ENCODE measurements at regions not wholly inside any gene's neighbourhood (a gene's known extent, or its start where the extent isn't known, plus 50 kb on each side); places are given as distances from the start of the nearest gene placed in this dataset.

DNA sequence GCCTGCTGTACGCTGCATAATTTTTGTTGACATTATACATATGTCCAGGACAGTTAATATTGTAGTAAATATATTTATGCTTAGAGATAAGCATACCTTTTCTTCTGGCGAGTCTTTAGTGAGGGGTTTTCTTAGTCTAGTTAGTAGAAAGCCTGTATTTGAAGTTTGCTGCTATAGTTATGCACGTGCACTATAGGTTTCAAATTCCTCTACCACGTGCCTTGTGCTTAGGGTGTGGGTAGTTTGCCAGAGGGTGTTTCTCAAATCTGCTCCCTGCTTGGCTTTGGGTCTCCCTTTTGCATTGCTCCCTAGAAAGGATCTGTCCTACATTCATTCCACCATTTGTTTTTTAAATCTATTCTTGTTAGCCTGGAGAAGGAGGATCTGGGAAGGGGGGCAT lies 181.4 kb upstream of the UFL1 start:
- Histone ChIP-seq H3K36me3 (ENCODE audit: control insufficient read depth in 2 of 2, extremely low read depth in 1 of 2, insufficient read depth in 2 of 2, low read length in 2 of 2) (no peaks in the 10 kb centered on the region), H3K9ac (replicated peaks; ENCODE audit: extremely low read depth, insufficient read depth, low read length) (no peak overlapping the region), H3K4me1 (ENCODE audit: control insufficient read depth, extremely low read depth, insufficient read depth, low read length) (no peaks in the 10 kb centered on the region), H3K4me2 (ENCODE audit: insufficient read depth, low read length) (no peak overlapping the region), H3K4me3 (replicated peaks in 1 of 3; ENCODE audit: insufficient read depth in 1 of 3, low read depth in 1 of 3, low read length in 3 of 3) (no peak overlapping the region), H3K27ac (ENCODE audit: insufficient read depth, low read depth, low read length) (no peak overlapping the region), H3K79me2 (ENCODE audit: control insufficient read depth, insufficient read depth, low read length) (no peaks in the 10 kb centered on the region), H3K27me3 (ENCODE audit: control insufficient read depth in 2 of 2, insufficient read depth in 2 of 2, low read length in 2 of 2) (no peaks in the 10 kb centered on the region), H2AFZ (ENCODE audit: low read depth, low read length) (no peak overlapping the region), H3K9me1 (replicated peaks; ENCODE audit: control insufficient read depth, extremely low read depth, insufficient read depth, low read length) (no peaks in the 10 kb centered on the region), H3K9me3 (replicated peaks; ENCODE audit: control insufficient read depth, insufficient read depth, low read length) (no peaks in the 10 kb centered on the region), H4K20me1 (replicated peaks; ENCODE audit: control insufficient read depth, extremely low read depth, insufficient read depth, low read length) (no peaks in the 10 kb centered on the region)
- TF ChIP-seq, protein P1, sequence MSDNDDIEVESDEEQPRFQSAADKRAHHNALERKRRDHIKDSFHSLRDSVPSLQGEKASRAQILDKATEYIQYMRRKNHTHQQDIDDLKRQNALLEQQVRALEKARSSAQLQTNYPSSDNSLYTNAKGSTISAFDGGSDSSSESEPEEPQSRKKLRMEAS (IDR thresholded peaks at IDR 0.05; ENCODE audit: insufficient read depth, insufficient read length): no peak
- no peak for TF ChIP-seq MYC (IDR thresholded peaks at IDR 0.05; ENCODE audit: low read depth, low read length)
- no peak for TF ChIP-seq GATA2 (IDR thresholded peaks at IDR 0.05; ENCODE audit: insufficient read depth, insufficient read length, low read depth, low read length)
- no peak for TF ChIP-seq POLR2A (IDR thresholded peaks at IDR 0.05; ENCODE audit: low read depth, low read length)
- TF ChIP-seq FOS (IDR thresholded peaks at IDR 0.05; ENCODE audit: borderline replicate concordance, insufficient read depth, low read length): no peak
- TF ChIP-seq POLR2AphosphoS5 (IDR thresholded peaks at IDR 0.05; ENCODE audit: insufficient read depth, low read depth, low read length): no peak
- TF ChIP-seq JUN (IDR thresholded peaks at IDR 0.05; ENCODE audit: borderline replicate concordance, insufficient read depth, insufficient read length, low read depth): no peak
- dilution Hi-C loops (cut with MboI; ENCODE audit: extremely low pct_ligation_motif_present, low sequenced_read_pairs): no loop called here
- ChIA-PET CTCF (no interaction called here), POLR2A (no interaction called here)
- no TSS peak for BruUV-seq (replicated peaks)
- DNase-seq (ENCODE audit: low read depth, low spot score) (no peak), FAIRE-seq (no peak)
- intact Hi-C loops (cut with micrococcal nuclease): no loop called here

DNA sequence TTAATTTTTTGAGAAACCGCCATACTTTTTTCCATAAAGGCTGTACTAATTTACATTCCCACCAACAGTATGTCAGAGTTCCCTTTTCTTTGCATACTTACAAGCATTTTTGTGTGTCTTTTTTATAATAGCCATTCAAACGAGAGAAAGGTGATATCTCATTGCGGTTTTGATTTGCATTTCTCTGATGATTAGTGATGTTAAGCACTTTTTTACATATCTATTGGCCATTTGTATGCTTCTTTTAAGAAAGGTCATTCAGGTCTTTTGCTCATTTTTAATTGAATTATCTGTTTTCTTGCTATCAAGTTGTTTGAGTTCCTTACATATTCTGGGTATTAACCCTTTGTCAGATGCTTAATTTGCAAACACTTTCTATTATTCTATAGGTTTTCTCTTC lies 176.1 kb upstream of the UFL1 start:
- POLR2A ChIA-PET: no interaction called here

More for the DNA sequence above, 176.1 kb upstream of the UFL1 start:
- DNase-seq (ENCODE audit: low read depth, low spot score): no peak
- intact Hi-C loops (cut with micrococcal nuclease): no loop called here
- Histone ChIP-seq H3K9ac (replicated peaks; ENCODE audit: extremely low read depth, insufficient read depth, low read length) (no peak overlapping the region), H3K4me1 (ENCODE audit: control insufficient read depth, extremely low read depth, insufficient read depth, low read length) (no peaks in the 10 kb centered on the region), H3K27me3 (ENCODE audit: control insufficient read depth in 2 of 2, insufficient read depth in 2 of 2, low read length in 2 of 2) (no peaks in the 10 kb centered on the region), H4K20me1 (replicated peaks; ENCODE audit: control insufficient read depth, extremely low read depth, insufficient read depth, low read length) (no peaks in the 10 kb centered on the region), H3K9me3 (replicated peaks; ENCODE audit: control insufficient read depth, insufficient read depth, low read length) (peaks cover 2% of the 10 kb centered on the region), H2AFZ (ENCODE audit: low read depth, low read length) (no peak overlapping the region), H3K36me3 (ENCODE audit: control insufficient read depth in 2 of 2, extremely low read depth in 1 of 2, insufficient read depth in 2 of 2, low read length in 2 of 2) (no peaks in the 10 kb centered on the region), H3K27ac (ENCODE audit: insufficient read depth, low read depth, low read length) (no peak overlapping the region), H3K9me1 (replicated peaks; ENCODE audit: control insufficient read depth, extremely low read depth, insufficient read depth, low read length) (no peaks in the 10 kb centered on the region), H3K4me3 (replicated peaks in 1 of 3; ENCODE audit: insufficient read depth in 1 of 3, low read depth in 1 of 3, low read length in 3 of 3) (no peak overlapping the region), H3K4me2 (ENCODE audit: insufficient read depth, low read length) (no peak overlapping the region), H3K79me2 (ENCODE audit: control insufficient read depth, insufficient read depth, low read length) (no peaks in the 10 kb centered on the region)
- no peak for FAIRE-seq
- no peak for TF ChIP-seq POLR2AphosphoS5 (IDR thresholded peaks at IDR 0.05; ENCODE audit: insufficient read depth, low read depth, low read length)
- TF ChIP-seq GATA2 (IDR thresholded peaks at IDR 0.05; ENCODE audit: insufficient read depth, insufficient read length, low read depth, low read length): no peak
- TF ChIP-seq, protein P2, sequence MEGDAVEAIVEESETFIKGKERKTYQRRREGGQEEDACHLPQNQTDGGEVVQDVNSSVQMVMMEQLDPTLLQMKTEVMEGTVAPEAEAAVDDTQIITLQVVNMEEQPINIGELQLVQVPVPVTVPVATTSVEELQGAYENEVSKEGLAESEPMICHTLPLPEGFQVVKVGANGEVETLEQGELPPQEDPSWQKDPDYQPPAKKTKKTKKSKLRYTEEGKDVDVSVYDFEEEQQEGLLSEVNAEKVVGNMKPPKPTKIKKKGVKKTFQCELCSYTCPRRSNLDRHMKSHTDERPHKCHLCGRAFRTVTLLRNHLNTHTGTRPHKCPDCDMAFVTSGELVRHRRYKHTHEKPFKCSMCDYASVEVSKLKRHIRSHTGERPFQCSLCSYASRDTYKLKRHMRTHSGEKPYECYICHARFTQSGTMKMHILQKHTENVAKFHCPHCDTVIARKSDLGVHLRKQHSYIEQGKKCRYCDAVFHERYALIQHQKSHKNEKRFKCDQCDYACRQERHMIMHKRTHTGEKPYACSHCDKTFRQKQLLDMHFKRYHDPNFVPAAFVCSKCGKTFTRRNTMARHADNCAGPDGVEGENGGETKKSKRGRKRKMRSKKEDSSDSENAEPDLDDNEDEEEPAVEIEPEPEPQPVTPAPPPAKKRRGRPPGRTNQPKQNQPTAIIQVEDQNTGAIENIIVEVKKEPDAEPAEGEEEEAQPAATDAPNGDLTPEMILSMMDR (IDR thresholded peaks at IDR 0.05; ENCODE audit: extremely low read depth in 1 of 2, insufficient read depth in 1 of 2, low read depth in 1 of 2, low read length in 2 of 2): no peak
- no peak for TF ChIP-seq FOS (IDR thresholded peaks at IDR 0.05; ENCODE audit: borderline replicate concordance, insufficient read depth, low read length)
- TF ChIP-seq MYC (IDR thresholded peaks at IDR 0.05; ENCODE audit: low read depth, low read length): no peak
- no peak for TF ChIP-seq JUN (IDR thresholded peaks at IDR 0.05; ENCODE audit: borderline replicate concordance, insufficient read depth, insufficient read length, low read depth)
- no peak for TF ChIP-seq POLR2A (IDR thresholded peaks at IDR 0.05; ENCODE audit: low read depth, low read length)
- no peak for TF ChIP-seq EZH2 (IDR thresholded peaks at IDR 0.05; ENCODE audit: borderline replicate concordance, low read depth, low read length, severe bottlenecking)
- TF ChIP-seq, protein P1 (IDR thresholded peaks at IDR 0.05; ENCODE audit: insufficient read depth, insufficient read length): no peak
- CTCF ChIA-PET: no interaction called here
- dilution Hi-C loops (cut with MboI; ENCODE audit: extremely low pct_ligation_motif_present, low sequenced_read_pairs): no loop called here
- no TSS peak for BruUV-seq (replicated peaks)
